Osteoblast (primary cell): ENCODE measurements at regions not wholly inside any gene's neighbourhood (a gene's known extent, or its start where the extent isn't known, plus 50 kb on each side); places are given as distances from the start of the nearest gene placed in this dataset.

Experiments
- DNase-seq: peaks from one replicate; pipeline ENCODE4 v3.0.0; 2011; ENCODE audit warnings: low spot score, mixed read lengths; ENCODE audit not compliant: insufficient read length; ENCODE audit errors: missing footprints
- H2AFZ ChIP-seq: 2 replicates; pipeline ENCODE4 v1.6.0; 2011; ENCODE audit warnings: mild to moderate bottlenecking, low read length
- H3K27ac ChIP-seq: 2 replicates; pipeline ENCODE4 v1.5.1; 2011; ENCODE audit warnings: mild to moderate bottlenecking, low read depth, low read length, moderate library complexity
- H3K27me3 ChIP-seq: 2 replicates; pipeline ENCODE4 v1.6.0; 2012; ENCODE audit warnings: mild to moderate bottlenecking, control low read depth, inconsistent platforms, low read length, moderate library complexity; ENCODE audit not compliant: insufficient read depth
- H3K36me3 ChIP-seq: 2 replicates; pipeline ENCODE4 v1.5.1; 2011; ENCODE audit warnings: mild to moderate bottlenecking, low read length, control low read depth, moderate library complexity; ENCODE audit not compliant: insufficient read depth
- H3K4me1 ChIP-seq: 2 replicates; pipeline ENCODE4 v1.5.1; 2011; ENCODE audit warnings: mild to moderate bottlenecking, low read length, control low read depth, moderate library complexity; ENCODE audit not compliant: insufficient read depth
- H3K4me2 ChIP-seq: 2 replicates; pipeline ENCODE4 v1.6.0; 2011; ENCODE audit warnings: mild to moderate bottlenecking, low read length; ENCODE audit not compliant: insufficient read depth
- H3K4me3 ChIP-seq: fragments of 200-600 bp; sonication (generic); 3 replicates; pipeline ENCODE4 v1.5.1; 2012; ENCODE audit warnings: mild to moderate bottlenecking, low read length, inconsistent platforms; ENCODE audit not compliant: insufficient read depth
- H3K79me2 ChIP-seq: 2 replicates; pipeline ENCODE4 v1.6.0; 2012; ENCODE audit warnings: mild to moderate bottlenecking, low read length, control low read depth, inconsistent platforms; ENCODE audit not compliant: insufficient read depth
- H3K9me3 ChIP-seq: 2 replicates; pipeline ENCODE4 v1.5.1; 2011; ENCODE audit warnings: low read depth, low read length, control low read depth
- H4K20me1 ChIP-seq: 2 replicates; pipeline ENCODE4 v1.6.0; 2012; ENCODE audit warnings: mild to moderate bottlenecking, low read length, control low read depth; ENCODE audit not compliant: insufficient read depth
- CTCF ChIP-seq: IDR thresholded peaks from 2 replicates; pipeline ENCODE4 v1.5.1; 2011; ENCODE audit warnings: mild to moderate bottlenecking, low read depth, low read length, moderate library complexity; ENCODE audit errors: extremely low read depth

GRCh38 chr15:70488002-70488605, 275.3 kb downstream of the UACA start:
- H3K79me2 ChIP-seq: no peaks in the 10 kb centered on the region
- no peaks in the 10 kb centered on the region for H3K9me3 ChIP-seq
- no peak overlapping the region for H3K4me2 ChIP-seq
- peaks cover 53% of the 10 kb centered on the region for H3K4me1 ChIP-seq
- no peak overlapping the region for H3K27ac ChIP-seq
- no peaks in the 10 kb centered on the region for H3K36me3 ChIP-seq
- H3K4me3 ChIP-seq: no peak overlapping the region
- no peaks in the 10 kb centered on the region for H4K20me1 ChIP-seq
- TF ChIP-seq CTCF: peak; percentile 98
- H3K27me3 ChIP-seq: no peaks in the 10 kb centered on the region
- no peak overlapping the region for H2AFZ ChIP-seq
- DNase-seq: no peak

GRCh38 chr15:70487387-70487740, 276.0 kb downstream of the UACA start:
- Histone ChIP-seq H3K4me1 (peaks cover 47% of the 10 kb centered on the region), H3K4me3 (no peak overlapping the region), H4K20me1 (no peaks in the 10 kb centered on the region), H3K4me2 (peak overlapping the region; percentile 35), H3K79me2 (no peaks in the 10 kb centered on the region), H3K27me3 (no peaks in the 10 kb centered on the region), H3K36me3 (no peaks in the 10 kb centered on the region), H3K27ac (peak overlapping the region; percentile 87), H2AFZ (no peak overlapping the region), H3K9me3 (no peaks in the 10 kb centered on the region)
- DNase-seq: no peak
- no peak for TF ChIP-seq CTCF

GRCh38 chr15:70486451-70487386, 276.6 kb downstream of the UACA start:
- Histone ChIP-seq H3K4me2 (peak overlapping the region; percentile 35), H3K4me3 (peak overlapping the region; percentile 4)

More at GRCh38 chr15:70486451-70487386, 276.6 kb downstream of the UACA start:
- Histone ChIP-seq H3K9me3 (no peaks in the 10 kb centered on the region), H3K79me2 (no peaks in the 10 kb centered on the region), H2AFZ (no peak overlapping the region), H3K27ac (peak overlapping the region; percentile 87), H3K27me3 (no peaks in the 10 kb centered on the region), H3K36me3 (no peaks in the 10 kb centered on the region), H3K4me1 (peaks cover 40% of the 10 kb centered on the region), H4K20me1 (no peaks in the 10 kb centered on the region)
- TF ChIP-seq CTCF: no peak
- DNase-seq: peak; percentile 96
